HEK293T (cell line): ENCODE measurements at regions not wholly inside any gene's neighbourhood (a gene's known extent, or its start where the extent isn't known, plus 50 kb on each side); places are given as distances from the start of the nearest gene placed in this dataset.

Source experiments
- ARNT ChIP-seq: fragments of 450-650 bp; IDR thresholded peaks from 2 replicates; pipeline ENCODE4 v1.6.1; 2017; ENCODE audit warnings: mild to moderate bottlenecking
- BHLHE40 ChIP-seq: fragments of 450-650 bp; IDR thresholded peaks from 2 replicates; pipeline ENCODE4 v1.6.1; 2016; ENCODE audit warnings: mild to moderate bottlenecking, moderate library complexity, borderline replicate concordance
- CTBP1 ChIP-seq: fragments of 450-650 bp; IDR thresholded peaks from 2 replicates; pipeline ENCODE4 v1.6.1; 2016; ENCODE audit warnings: borderline replicate concordance
- ELF4 ChIP-seq: fragments of 450-650 bp; IDR thresholded peaks from 2 replicates; pipeline ENCODE4 v1.6.1; 2017; ENCODE audit warnings: antibody characterized with exemption
- FOXA1 ChIP-seq: fragments of 450-650 bp; IDR thresholded peaks from 2 replicates; pipeline ENCODE4 v1.6.1; 2016; ENCODE audit warnings: mild to moderate bottlenecking
- FOXM1 ChIP-seq: fragments of 450-650 bp; IDR thresholded peaks from 2 replicates; pipeline ENCODE4 v1.6.1; 2017; ENCODE audit warnings: mild to moderate bottlenecking, borderline replicate concordance
- LEF1 ChIP-seq: fragments of 450-650 bp; IDR thresholded peaks from 2 replicates; pipeline ENCODE4 v1.6.1; 2017; ENCODE audit warnings: mild to moderate bottlenecking, borderline replicate concordance
- NFRKB ChIP-seq: fragments of 450-650 bp; IDR thresholded peaks from 2 replicates; pipeline ENCODE4 v1.6.1; 2016; ENCODE audit warnings: mild to moderate bottlenecking, moderate library complexity
- PKNOX1 ChIP-seq: fragments of 450-650 bp; IDR thresholded peaks from 2 replicates; pipeline ENCODE4 v1.6.1; 2016
- SP1 ChIP-seq: fragments of 450-650 bp; IDR thresholded peaks from 2 replicates; pipeline ENCODE4 v1.6.1; 2017
- SUZ12 ChIP-seq: fragments of 450-650 bp; IDR thresholded peaks from 2 replicates; pipeline ENCODE4 v1.6.1; 2016; ENCODE audit warnings: mild to moderate bottlenecking
- ZNF384 ChIP-seq: fragments of 450-650 bp; IDR thresholded peaks from 2 replicates; pipeline ENCODE4 v1.6.1; 2016

DNA sequence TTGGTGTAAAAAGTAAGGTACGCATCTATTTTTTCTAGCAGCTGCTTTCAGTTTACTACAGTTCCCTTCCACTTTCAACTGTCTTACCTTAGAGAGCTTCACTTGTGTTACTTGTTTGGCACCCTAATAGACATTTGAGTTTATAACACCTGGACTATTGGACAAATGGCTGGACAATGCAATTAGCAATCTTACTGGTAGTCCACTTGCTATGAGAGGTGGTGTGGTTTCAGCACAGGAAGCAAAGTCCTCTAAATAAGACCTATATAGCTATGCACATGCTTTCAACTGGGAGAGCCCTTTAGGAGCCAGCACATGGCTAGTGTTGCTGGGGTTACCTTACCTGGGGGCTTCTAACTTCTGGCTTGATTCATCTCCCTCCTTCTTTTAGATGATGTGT is 119.6 kb upstream of the RANBP3L start:
- no peak for TF ChIP-seq SP1
- TF ChIP-seq ELF4, result no peak
- no peak for TF ChIP-seq ZNF384
- TF ChIP-seq LEF1, result no peak
- no peak for TF ChIP-seq BHLHE40
- no peak for TF ChIP-seq ARNT
- no peak for TF ChIP-seq SUZ12
- no peak for TF ChIP-seq FOXM1
- no peak for TF ChIP-seq FOXA1
- no peak for TF ChIP-seq NFRKB
- no peak for TF ChIP-seq PKNOX1
- no peak for TF ChIP-seq CTBP1
